DND-41 (cell line): ENCODE measurements at regions not wholly inside any gene's neighbourhood (a gene's known extent, or its start where the extent isn't known, plus 50 kb on each side); places are given as distances from the start of the nearest gene placed in this dataset.

ENCODE experiments used
- ATAC-seq: fragments of 200-7000 bp; cut with Tn5 transposase; 3 replicates; pipeline ENCODE4 v1.9.1; 2021; ENCODE audit warnings: low read depth; ENCODE audit not compliant: insufficient read depth
- DNase-seq: peaks from one replicate; pipeline ENCODE4 v3.0.0-alpha.2; 2020
- H2AFZ ChIP-seq: 2 replicates; pipeline ENCODE4 v1.6.0; 2012; ENCODE audit warnings: low read depth, low read length
- H3K27ac ChIP-seq: 2 replicates; pipeline ENCODE4 v1.5.1; 2012; ENCODE audit warnings: low read length, inconsistent platforms
- H3K27me3 ChIP-seq: fragments of 200-600 bp; sonication (generic); 2 replicates; pipeline ENCODE4 v1.6.0; 2012; ENCODE audit warnings: low read length, mild to moderate bottlenecking, inconsistent platforms; ENCODE audit not compliant: insufficient read depth, poor library complexity
- H3K36me3 ChIP-seq: 2 replicates; pipeline ENCODE4 v1.5.1; 2012; ENCODE audit warnings: low read length, inconsistent platforms; ENCODE audit not compliant: insufficient read depth
- H3K4me1 ChIP-seq: 2 replicates; pipeline ENCODE4 v1.5.1; 2012; ENCODE audit warnings: mild to moderate bottlenecking, low read length; ENCODE audit not compliant: insufficient read depth
- H3K4me2 ChIP-seq: 2 replicates; pipeline ENCODE4 v1.6.0; 2012; ENCODE audit warnings: mild to moderate bottlenecking, moderate library complexity, low read length, inconsistent platforms; ENCODE audit not compliant: insufficient read depth
- H3K4me3 ChIP-seq, 2 experiments: fragments of 200-600 bp in 1 of 2; shearing (Covaris generic) in 1 of 2; 2 replicates each; pipeline ENCODE4 v1.5.1; 2012 to 2016; ENCODE audit warnings: inconsistent platforms in 2 of 2, low read length in 2 of 2, mild to moderate bottlenecking in 2 of 2, low read depth in 1 of 2, moderate library complexity in 1 of 2
- H3K79me2 ChIP-seq: 2 replicates; pipeline ENCODE4 v1.6.0; 2012; ENCODE audit warnings: low read length, inconsistent platforms; ENCODE audit not compliant: insufficient read depth
- H3K9ac ChIP-seq: 2 replicates; pipeline ENCODE4 v1.6.0; 2012; ENCODE audit warnings: low read depth, mild to moderate bottlenecking, inconsistent platforms, low read length, moderate library complexity
- H3K9me3 ChIP-seq: 2 replicates; pipeline ENCODE4 v1.5.1; 2012; ENCODE audit warnings: low read length, moderate library complexity, mild to moderate bottlenecking, inconsistent platforms; ENCODE audit not compliant: insufficient read depth, severe bottlenecking
- H4K20me1 ChIP-seq: 2 replicates; pipeline ENCODE4 v1.6.0; 2012; ENCODE audit warnings: low read length; ENCODE audit not compliant: insufficient read depth
- CTCF ChIP-seq: IDR thresholded peaks from 2 replicates; pipeline ENCODE4 v1.5.1; 2012; ENCODE audit warnings: borderline replicate concordance, low read length, moderate library complexity, mild to moderate bottlenecking; ENCODE audit not compliant: poor library complexity, severe bottlenecking; ENCODE audit errors: extremely low read depth
- EZH2 ChIP-seq: IDR thresholded peaks from 3 replicates; pipeline ENCODE4 v1.6.1; 2012; ENCODE audit warnings: borderline replicate concordance, low read depth, mild to moderate bottlenecking, moderate library complexity, low read length, inconsistent platforms; ENCODE audit not compliant: severe bottlenecking

GRCh38 chr11:98207086-98207485 is 813.7 kb upstream of the CNTN5 start:
- H3K9ac ChIP-seq: no peak overlapping the region
- H2AFZ ChIP-seq: no peak overlapping the region
- no peak overlapping the region for H3K27ac ChIP-seq
- no peaks in the 10 kb centered on the region for H4K20me1 ChIP-seq
- no peaks in the 10 kb centered on the region for H3K36me3 ChIP-seq
- DNase-seq (no peak), ATAC-seq (no peak)
- TF ChIP-seq CTCF (no peak), EZH2 (no peak)
- no peaks in the 10 kb centered on the region for H3K27me3 ChIP-seq
- H3K4me3 ChIP-seq: no peak overlapping the region
- H3K4me2 ChIP-seq: no peak overlapping the region
- no peaks in the 10 kb centered on the region for H3K79me2 ChIP-seq
- no peaks in the 10 kb centered on the region for H3K4me1 ChIP-seq
- no peaks in the 10 kb centered on the region for H3K9me3 ChIP-seq

GRCh38 chr11:98227278-98227677 is 793.5 kb upstream of the CNTN5 start:
- Histone ChIP-seq H3K9ac (no peak overlapping the region), H3K4me1 (no peaks in the 10 kb centered on the region), H3K36me3 (no peaks in the 10 kb centered on the region), H3K79me2 (no peaks in the 10 kb centered on the region), H3K4me2 (no peak overlapping the region), H2AFZ (no peak overlapping the region), H3K27ac (no peak overlapping the region), H4K20me1 (no peaks in the 10 kb centered on the region), H3K9me3 (no peaks in the 10 kb centered on the region), H3K4me3 (no peak overlapping the region), H3K27me3 (no peaks in the 10 kb centered on the region)
- no peak for ATAC-seq
- no peak for DNase-seq
- TF ChIP-seq CTCF: no peak
- no peak for TF ChIP-seq EZH2

GRCh38 chr11:98230678-98231077 is 790.1 kb upstream of the CNTN5 start:
- no peaks in the 10 kb centered on the region for H3K9me3 ChIP-seq
- TF ChIP-seq EZH2: no peak
- no peak for TF ChIP-seq CTCF
- ATAC-seq: no peak

GRCh38 chr11:98234698-98235097 is 786.1 kb upstream of the CNTN5 start:
- TF ChIP-seq CTCF: no peak
- no peak for TF ChIP-seq EZH2
- no peak overlapping the region for H3K4me3 ChIP-seq

More at GRCh38 chr11:98230678-98231077, 790.1 kb upstream of the CNTN5 start:
- H3K79me2 ChIP-seq: no peaks in the 10 kb centered on the region
- no peak for DNase-seq
- H3K4me3 ChIP-seq: no peak overlapping the region
- no peak overlapping the region for H3K27ac ChIP-seq
- H3K4me2 ChIP-seq: no peak overlapping the region
- no peaks in the 10 kb centered on the region for H3K4me1 ChIP-seq
- H4K20me1 ChIP-seq: no peaks in the 10 kb centered on the region
- no peak overlapping the region for H2AFZ ChIP-seq
- no peaks in the 10 kb centered on the region for H3K36me3 ChIP-seq
- no peak overlapping the region for H3K9ac ChIP-seq
- H3K27me3 ChIP-seq: no peaks in the 10 kb centered on the region

More at GRCh38 chr11:98234698-98235097, 786.1 kb upstream of the CNTN5 start:
- Histone ChIP-seq H3K4me1 (no peaks in the 10 kb centered on the region), H3K27me3 (no peaks in the 10 kb centered on the region), H3K36me3 (no peaks in the 10 kb centered on the region), H3K4me2 (no peak overlapping the region), H3K27ac (no peak overlapping the region), H3K79me2 (no peaks in the 10 kb centered on the region), H4K20me1 (no peaks in the 10 kb centered on the region), H3K9me3 (no peaks in the 10 kb centered on the region), H2AFZ (no peak overlapping the region), H3K9ac (no peak overlapping the region)
- ATAC-seq (no peak), DNase-seq (no peak)
